ENCODE measurements at regions not wholly inside any gene's neighbourhood (a gene's known extent, or its start where the extent isn't known, plus 50 kb on each side); places are given as distances from the start of the nearest gene placed in this dataset.

DNA sequence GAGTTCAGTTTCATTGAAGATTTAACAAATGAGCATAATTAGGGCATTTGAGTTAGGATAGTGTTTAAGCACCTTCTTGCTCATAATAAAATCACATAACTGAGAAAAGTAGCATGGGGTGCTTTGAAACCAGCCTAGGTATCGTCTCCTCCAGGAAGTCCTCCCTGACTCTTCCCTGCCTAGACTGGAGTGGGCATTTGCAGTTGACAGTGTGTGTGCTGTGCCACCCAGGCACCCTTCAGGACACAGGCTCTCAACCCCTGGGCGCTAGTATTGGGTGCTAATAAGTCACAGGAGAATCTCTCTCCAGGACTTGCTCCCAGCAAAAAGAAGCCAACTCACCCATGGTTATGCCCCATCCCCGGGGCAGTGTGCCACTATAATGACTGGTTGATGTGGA, 584.1 kb downstream of the INSC start:
- Mint-ChIP-seq H3K9me3 (no peaks in the 10 kb centered on the region), H3K4me1 (no peaks in the 10 kb centered on the region), H3K4me3 (no peak overlapping the region), H3K36me3 (ENCODE audit: insufficient read depth in 1 of 3, low read depth in 3 of 3) (no peaks in the 10 kb centered on the region), H3K27ac (no peak overlapping the region), H3K27me3 (ENCODE audit: low read depth) (peaks cover 17% of the 10 kb centered on the region)
- Histone ChIP-seq H2AK5ac (ENCODE audit: insufficient read length, low read length) (no peak overlapping the region), H3K9me3 (ENCODE audit: control insufficient read depth, low read depth, low read length) (no peaks in the 10 kb centered on the region), H3K4ac (ENCODE audit: low read depth, low read length) (no peak overlapping the region), H3K14ac (ENCODE audit: insufficient read depth, low read length) (no peak overlapping the region), H2BK15ac (ENCODE audit: low read depth, low read length) (no peak overlapping the region), H3K79me1 (ENCODE audit: insufficient read depth, low read depth, low read length, poor library complexity, severe bottlenecking) (no peaks in the 10 kb centered on the region), H4K91ac (ENCODE audit: insufficient read length, low read depth, low read length) (no peak overlapping the region), H3K56ac (ENCODE audit: insufficient read length, low read depth, low read length) (no peak overlapping the region), H4K5ac (ENCODE audit: insufficient read length, low read depth, low read length) (no peak overlapping the region), H3T11ph (ENCODE audit: low read length) (no peak overlapping the region), H3K4me1 (ENCODE audit: insufficient read depth, low read length) (no peaks in the 10 kb centered on the region), H2BK120ac (ENCODE audit: low read depth, low read length, poor library complexity, severe bottlenecking) (no peak overlapping the region), H3K79me2 (ENCODE audit: insufficient read depth, low read length) (no peaks in the 10 kb centered on the region), H2AFZ (ENCODE audit: low read length) (no peak overlapping the region), H2BK5ac (ENCODE audit: insufficient read length, low read length) (no peak overlapping the region), H3K18ac (ENCODE audit: insufficient read length, low read depth, low read length) (no peak overlapping the region), H3K27me3 (ENCODE audit: insufficient read depth, low read length) (no peaks in the 10 kb centered on the region), H4K20me1 (ENCODE audit: control insufficient read depth, insufficient read depth, insufficient read length) (no peaks in the 10 kb centered on the region), H3K4me2 (ENCODE audit: insufficient read depth, insufficient read length, low read length) (no peak overlapping the region), H3K23ac (ENCODE audit: insufficient read length, low read depth, low read length) (no peak overlapping the region), H4K8ac (replicated peaks; ENCODE audit: insufficient read length, low read depth, low read length) (no peak overlapping the region), H2BK12ac (ENCODE audit: insufficient read length, low read depth, low read length) (no peak overlapping the region), H3K27ac (ENCODE audit: insufficient read length, low read depth, low read length) (no peak overlapping the region), H2BK20ac (ENCODE audit: low read depth, low read length, poor library complexity, severe bottlenecking) (no peak overlapping the region), H3K23me2 (ENCODE audit: insufficient read length, low read depth, low read length, poor library complexity, severe bottlenecking) (no peaks in the 10 kb centered on the region), H3K9ac (ENCODE audit: extremely low read depth, insufficient read length, low read length) (no peak overlapping the region)
- no peak for DNase-seq
- no CpG with 5 or more reads among the region's 3 CpGs for WGBS (ENCODE audit: extremely low coverage, insufficient read length, low lambda C conversion rate)
- TF ChIP-seq, protein P1, sequence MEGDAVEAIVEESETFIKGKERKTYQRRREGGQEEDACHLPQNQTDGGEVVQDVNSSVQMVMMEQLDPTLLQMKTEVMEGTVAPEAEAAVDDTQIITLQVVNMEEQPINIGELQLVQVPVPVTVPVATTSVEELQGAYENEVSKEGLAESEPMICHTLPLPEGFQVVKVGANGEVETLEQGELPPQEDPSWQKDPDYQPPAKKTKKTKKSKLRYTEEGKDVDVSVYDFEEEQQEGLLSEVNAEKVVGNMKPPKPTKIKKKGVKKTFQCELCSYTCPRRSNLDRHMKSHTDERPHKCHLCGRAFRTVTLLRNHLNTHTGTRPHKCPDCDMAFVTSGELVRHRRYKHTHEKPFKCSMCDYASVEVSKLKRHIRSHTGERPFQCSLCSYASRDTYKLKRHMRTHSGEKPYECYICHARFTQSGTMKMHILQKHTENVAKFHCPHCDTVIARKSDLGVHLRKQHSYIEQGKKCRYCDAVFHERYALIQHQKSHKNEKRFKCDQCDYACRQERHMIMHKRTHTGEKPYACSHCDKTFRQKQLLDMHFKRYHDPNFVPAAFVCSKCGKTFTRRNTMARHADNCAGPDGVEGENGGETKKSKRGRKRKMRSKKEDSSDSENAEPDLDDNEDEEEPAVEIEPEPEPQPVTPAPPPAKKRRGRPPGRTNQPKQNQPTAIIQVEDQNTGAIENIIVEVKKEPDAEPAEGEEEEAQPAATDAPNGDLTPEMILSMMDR (conservative IDR thresholded peaks at IDR 0.05): no peak

All from H9 (cell line).